GM18861 (cell line): ENCODE measurements at regions not wholly inside any gene's neighbourhood (a gene's known extent, or its start where the extent isn't known, plus 50 kb on each side); places are given as distances from the start of the nearest gene placed in this dataset.
"Not testable (repeated sequence)": the region's sequence is repeated elsewhere in the genome, so short reads cannot be mapped to it uniquely, and the experiment has no call there.

Source experiments
- ATAC-seq: cut with Tn5 transposase; IDR thresholded peaks from one replicate; pipeline ENCODE4 v1.9.1; 2021; ENCODE audit not compliant: unreplicated experiment

DNA sequence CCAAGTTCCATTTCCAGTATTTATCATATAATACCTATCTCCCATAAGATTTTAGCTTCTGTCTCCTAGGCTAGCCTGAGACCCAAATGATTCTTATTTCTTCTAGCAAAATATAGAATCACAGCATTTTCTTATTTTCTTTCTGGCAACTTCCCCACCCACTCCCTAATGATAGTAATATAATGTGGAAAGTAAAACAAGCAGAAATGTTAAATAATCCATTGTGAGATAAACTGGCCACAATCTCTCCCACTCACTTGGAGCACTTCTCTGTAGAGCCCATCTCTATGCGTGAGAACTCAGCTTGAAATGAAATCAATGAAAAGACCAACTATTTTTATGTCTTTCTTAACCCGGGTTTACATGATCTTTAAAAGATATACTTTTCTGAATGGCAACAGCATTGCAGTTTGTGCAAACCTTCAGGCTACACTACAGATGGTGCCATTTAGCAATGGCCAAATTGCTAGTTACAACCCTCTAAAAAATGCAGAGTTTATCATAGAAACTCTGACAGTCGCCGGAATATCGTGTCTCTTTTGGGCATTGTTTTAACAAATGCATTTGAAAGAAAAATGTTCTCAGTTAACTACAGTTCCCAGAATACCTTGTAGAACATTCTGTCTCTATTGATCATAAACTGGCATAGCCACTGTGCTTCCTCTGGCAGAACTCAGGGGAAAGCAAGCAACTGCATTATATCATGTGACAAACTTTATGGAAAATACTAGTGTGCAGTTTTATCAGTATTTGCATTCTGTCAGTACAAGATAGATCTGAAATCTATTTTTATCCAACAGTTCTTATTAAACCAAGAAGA lies 1407.4 kb upstream of the ZEB2 start:
- ATAC-seq, result no peak

DNA sequence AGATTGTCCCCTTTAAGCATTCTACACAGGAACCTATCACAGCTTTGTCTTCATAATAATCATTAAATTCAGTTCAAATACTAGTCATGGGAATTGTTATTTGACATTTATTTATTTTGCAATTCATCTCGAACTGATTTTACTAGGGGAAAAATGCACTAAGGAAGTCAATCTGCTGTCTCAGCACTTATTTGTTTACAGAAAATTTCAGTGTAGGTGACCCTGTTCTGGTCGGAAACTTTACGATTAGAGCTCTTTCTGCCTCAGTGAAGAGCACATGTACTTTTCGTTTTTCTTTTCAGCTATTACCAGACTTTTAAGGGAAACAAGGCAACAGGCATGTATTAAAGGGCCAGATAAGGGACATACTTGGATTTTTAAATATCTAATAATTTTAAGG lies 1405.7 kb upstream of the ZEB2 start:
- ATAC-seq, result no peak

DNA sequence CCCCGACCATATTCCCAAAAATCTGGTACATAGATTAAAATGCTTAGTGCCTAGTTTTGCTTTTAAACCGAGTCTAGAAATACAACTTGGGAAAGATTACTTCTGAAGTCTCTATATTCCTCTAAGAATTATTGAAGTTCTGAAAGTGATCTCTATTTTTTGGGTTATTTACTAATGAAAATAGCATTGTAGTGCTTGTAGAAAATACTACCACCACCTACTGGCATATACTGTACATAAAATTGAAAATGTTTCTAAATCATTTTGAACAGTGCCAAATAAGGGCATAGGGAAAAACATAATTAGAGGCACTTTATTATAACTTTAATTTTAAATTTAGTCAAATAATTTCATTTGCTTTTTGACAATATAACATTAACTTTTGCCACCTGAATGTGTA lies 1399.6 kb upstream of the ZEB2 start:
- no peak for ATAC-seq

DNA sequence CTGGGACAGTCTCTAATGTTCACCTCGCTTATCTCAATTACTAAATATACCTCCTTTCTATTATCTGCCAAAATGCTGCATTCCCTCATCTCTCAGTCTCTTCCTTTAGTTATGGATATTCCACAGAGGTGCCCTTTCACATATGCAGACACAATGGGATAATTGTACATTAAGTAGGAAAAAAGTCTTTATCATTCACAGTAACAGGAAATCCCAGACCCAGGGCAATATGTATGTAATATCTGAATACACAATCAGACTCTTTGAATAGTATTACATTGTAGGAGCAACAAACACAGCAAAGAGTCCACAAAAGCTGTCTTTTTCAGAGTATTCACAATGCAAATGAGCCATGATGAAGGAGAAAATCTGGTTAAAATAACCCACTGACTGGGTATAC lies 1399.0 kb upstream of the ZEB2 start:
- ATAC-seq, result no peak

DNA sequence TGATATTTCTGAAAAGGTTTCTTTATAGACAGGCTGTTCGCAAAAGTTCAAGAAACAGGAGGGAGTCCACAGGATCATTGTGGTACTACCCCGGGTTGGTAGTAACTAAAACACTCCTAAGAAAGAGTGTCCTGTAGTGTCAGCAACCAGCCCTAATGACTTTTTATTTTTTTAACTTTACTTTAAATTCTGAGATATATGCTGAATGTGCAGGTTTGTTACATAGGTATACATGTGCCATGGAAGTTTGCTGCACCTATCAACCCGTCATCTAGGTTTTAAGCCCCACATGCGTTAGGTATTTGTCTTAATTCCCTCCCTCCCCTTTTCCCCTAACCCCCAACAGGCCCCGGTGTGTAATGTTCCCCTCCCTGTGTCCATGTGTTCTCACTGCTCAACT lies 1396.9 kb upstream of the ZEB2 start:
- ATAC-seq, result no peak

DNA sequence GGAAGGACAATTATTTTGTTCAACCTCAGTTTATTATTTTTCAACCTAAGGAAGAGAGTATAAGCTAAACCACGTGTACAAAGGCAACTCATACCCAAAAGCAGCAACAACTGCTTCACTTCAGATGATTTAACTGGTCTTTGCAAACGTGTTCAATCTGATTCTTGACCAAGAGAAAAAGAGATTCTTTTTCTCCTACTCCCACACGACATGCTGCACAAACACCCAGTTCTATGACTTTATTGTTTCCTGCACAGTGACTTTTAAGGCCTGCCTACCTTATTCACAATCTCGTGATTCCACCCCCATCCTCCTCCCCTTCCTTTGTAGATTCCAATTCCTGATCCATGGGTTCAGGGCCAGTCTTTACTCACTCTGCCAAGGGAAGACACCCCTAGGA lies 1394.8 kb upstream of the ZEB2 start:
- no peak for ATAC-seq

DNA sequence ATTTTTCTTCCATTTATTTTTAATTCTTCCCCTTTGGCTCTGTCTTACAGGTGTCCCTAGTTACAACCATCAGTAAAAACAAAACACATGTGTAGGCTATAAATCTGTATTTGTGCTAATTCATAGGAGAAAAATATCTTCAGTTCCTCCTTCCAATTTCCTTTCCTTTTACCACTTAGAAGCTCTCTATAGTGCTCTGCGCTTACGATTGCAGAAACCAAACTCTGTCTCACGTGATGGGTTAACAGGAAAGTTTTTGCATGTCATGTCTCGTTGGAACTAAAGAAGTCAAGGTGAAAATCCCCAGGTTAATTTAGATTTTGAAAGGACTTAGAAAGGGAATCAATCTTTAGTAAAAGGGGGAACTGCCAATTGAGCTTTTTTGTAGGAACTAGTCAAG lies 1390.5 kb upstream of the ZEB2 start:
- peak; percentile 58 for ATAC-seq

DNA sequence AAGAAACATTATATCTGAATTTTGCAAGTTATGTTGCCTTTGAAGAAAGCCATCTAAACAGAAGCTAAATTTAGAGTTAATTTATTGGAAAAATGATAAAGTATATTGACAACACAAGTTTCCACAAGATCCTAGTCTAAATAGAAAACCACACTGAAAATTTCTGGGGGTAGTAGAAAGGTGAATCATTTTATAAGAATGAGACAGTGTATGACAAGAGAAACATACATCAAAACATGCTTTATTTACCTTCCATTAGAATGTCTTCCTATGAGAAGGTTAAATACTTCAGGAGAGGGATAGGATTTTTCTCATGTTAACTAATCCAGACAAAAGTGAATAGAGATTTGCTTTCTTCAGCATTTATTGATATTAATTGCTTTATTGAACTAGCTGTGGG lies 1389.8 kb upstream of the ZEB2 start:
- no peak for ATAC-seq

DNA sequence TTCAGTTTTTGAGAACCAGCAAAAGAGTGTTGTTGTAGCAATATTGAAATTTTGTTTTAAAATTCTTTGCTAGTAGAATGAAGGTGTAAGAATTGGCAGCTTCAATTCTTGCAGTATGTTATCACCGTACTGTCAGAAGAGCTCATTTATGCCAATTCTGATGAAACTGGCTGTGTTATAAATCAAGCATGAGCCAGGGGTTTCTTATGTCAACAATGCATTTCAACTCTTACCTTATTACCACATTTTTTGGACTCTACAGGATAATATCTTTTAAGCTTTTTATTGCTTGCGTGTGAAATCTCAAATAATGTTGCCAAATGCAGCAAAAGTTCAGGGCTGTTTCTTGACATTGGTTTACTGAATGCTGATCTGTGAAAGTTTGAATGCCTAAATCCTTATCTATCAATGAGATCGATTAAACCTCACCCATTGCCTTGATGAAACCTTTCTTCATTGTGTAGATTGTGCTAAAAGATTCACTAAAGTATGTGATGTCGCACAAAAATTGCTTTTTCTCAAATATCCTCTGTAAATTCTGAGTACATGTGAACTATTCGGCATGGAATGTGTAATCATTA lies 1389.3 kb upstream of the ZEB2 start:
- ATAC-seq, result no peak

DNA sequence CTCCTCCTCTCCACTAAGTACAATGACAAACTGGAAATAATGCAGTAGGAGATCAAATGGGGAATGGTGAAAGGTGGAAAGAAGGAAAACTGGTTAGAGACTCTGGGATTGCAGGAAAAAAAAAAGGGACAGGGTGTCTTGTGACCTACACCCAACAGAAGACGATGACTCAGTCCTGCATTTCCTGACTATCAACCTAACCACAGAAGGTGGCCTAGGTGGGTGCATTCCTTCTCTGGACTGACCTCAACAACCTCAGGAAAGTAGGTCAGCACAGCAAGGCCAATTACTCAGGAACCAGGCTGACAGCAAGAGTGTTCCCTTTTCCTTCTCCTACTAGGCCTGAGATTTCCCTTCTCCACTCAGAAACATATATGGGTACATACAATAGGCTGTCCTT lies 1386.4 kb upstream of the ZEB2 start:
- ATAC-seq, result no peak

DNA sequence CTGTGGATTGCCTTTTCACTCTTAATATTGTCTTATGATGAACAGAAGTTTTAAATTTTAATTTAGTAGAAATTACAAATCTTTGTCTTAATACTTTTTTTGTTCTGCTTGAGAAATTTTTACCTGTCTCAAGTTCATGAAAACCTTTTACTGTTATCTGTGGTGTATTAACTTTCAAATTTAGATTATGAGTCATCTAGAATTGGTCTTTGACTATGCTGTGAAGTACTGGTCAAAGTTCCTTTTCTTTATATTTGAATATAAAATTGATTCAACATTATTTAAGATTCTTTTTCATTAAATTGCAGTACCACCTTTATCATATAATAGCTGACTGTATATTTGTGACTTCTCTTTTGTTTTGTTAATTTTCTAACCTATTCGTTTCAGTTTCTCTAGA lies 1385.5 kb upstream of the ZEB2 start:
- no peak for ATAC-seq

DNA sequence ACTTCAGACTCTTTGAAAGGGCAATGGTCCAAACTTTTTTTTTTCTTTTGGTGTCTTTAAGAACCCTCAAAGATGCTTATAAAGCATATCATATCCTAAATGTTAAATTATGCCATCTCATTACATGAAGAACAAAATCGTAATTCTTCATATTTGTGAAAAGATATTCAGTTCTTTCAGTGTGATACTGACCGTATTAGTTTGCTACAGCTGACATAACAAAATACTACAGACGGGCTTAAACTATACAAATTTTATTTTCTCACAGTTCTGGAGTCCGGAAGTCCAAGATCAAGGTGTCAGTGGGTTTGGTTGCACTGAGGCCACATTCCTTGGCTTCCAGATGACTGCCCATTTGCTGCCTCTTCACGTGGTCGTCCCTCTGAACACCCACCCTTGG lies 1377.2 kb upstream of the ZEB2 start:
- no peak for ATAC-seq

DNA sequence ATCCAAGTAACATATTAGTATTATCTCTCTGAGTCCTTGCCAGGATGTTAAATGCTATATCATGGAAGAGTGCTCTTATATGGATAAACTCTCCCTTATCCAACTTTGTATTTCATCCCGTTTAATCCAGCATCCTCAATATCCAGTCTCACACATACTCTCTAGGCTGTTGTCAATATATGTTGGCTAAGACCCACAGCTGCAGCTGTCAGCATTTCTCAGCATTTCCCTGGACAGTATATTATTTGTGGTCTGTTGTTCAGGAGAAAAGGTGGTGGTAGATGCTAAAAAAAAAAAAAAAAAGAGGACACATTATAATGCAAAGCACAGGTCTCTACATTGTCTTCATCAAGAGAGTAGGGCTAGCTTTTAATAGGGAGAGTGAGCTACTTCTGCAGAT lies 1368.0 kb upstream of the ZEB2 start:
- ATAC-seq, result no peak

DNA sequence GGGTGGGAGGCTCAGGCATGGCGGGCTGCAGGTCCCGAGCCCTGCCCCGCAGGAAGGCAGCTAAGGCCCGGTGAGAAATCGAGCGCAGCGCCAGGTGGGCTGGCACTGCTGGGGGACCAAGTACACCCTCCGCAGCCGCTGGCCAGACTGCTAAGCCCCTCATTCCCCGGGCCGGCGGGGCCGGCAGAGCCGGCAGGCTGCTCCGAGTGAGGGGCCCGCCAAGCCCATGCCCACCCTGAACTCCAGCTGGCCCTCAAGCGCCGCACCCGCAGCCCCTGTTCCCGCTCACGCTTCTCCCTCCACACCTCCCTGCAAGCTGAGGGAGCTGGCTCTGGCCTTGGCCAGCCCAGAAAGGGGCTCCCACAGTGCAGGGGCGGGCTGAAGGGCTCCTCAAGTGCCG lies 1361.1 kb upstream of the ZEB2 start:
- not testable (repeated sequence) for ATAC-seq

DNA sequence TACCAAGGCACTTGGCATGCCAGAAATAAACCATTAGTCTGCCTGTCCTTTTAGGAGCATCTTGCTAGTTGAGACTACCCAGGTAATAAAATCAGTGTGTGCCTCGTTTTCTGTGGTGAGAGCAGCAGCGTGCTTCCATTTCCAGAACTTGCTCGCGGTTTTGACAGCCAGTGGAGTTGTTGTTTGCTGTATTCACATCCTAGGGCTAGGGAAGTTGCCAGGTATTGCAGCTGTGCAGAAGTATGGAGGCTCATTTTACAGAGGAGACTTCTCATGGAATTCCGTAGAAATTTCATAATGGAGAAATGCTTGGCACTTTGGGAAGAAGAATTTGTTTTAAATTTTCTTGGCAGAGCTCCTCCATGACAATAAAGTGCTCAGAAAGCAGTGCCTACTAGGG lies 1355.1 kb upstream of the ZEB2 start:
- no peak for ATAC-seq

DNA sequence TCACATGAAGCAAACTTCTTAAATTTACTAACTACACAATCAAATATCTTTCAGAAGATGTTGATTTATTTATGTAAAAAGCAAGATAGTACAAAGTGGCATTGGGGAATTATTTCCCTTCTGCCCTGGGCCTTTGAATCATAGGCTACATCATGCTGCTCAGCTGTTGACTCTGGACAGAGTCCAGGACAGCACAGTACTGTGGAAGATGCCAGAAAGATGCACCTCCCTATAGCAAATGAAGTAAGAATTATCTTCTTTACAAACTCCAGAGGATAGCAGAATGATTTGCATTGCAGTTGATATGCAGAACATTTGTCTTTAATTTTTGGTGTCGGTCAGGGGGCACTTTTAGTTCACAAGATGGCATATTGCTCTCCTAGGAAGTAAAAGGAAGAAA lies 1354.5 kb upstream of the ZEB2 start:
- ATAC-seq, result no peak

DNA sequence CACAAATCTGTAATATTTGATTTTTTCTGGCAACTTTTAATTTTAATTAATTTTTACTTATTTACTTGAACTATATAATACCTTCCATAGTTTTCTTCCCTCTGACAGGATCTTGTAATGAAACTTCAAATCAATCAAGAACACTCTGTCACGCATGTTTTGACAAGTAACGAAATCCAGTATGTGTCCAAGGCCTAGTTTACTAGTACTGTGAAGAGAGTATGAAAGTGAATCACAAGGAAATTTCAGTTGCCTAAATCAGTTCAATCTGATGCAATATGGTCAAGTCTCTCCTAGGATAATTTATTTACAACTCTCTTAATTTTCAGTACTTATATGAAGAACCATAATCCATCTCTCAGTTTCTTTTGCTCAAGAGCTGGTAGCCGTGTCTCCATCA lies 1344.6 kb upstream of the ZEB2 start:
- ATAC-seq, result no peak

DNA sequence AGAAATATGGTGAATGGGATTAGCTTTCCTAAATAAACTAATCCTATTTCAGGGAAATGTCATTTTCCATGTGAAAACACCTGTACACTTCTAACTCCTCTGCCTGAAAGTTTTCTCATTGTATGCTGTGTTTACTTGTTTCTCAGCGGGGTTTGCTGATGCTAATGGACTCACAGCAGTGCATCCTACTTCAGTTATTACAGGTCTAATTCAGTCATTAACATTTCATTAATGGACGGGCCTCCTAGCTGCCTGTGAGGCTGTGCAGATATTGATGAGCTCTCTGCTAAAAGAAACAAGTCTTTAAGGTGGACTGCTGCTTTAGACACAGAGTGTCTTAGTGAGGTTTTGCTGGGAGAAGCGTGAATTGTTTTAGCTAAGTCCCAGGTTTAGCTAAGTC lies 1342.0 kb upstream of the ZEB2 start:
- no peak for ATAC-seq

DNA sequence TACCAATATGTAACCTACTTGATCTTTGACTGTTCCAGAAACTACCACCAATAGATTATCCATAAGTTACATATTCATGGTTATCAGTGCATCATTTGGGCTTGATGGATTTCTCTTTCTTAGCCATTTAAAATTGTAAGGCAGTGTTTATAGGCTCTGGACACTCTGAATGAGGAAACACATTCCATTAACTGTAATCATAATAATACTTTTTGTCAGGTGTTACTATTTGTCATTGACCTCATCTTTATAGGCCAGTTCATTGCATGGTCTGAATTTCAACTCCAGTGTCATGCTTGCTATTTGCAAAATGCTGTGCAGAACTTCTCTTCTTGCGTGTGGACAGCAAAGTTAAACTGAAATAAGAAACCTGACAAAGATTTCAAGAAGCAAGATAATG lies 1340.2 kb upstream of the ZEB2 start:
- no peak for ATAC-seq

DNA sequence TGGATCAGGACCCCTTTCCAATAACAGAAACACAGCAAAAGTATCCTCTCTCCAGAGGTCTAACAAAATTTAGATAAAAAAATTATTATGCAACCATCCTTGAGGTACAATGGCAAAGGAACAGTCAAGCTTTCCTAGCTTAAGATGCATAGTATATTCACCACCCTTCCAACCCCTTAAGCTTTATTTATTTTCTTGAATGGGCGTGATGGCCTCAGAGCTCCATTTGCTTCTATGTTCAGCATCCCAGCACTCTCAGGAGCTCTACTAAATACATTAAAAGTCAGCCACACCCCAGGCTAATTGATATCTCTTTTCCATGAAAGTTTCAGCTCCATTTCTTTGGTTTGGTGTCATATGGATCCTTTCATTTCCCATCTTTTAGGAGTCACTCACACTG lies 1335.2 kb upstream of the ZEB2 start:
- no peak for ATAC-seq

DNA sequence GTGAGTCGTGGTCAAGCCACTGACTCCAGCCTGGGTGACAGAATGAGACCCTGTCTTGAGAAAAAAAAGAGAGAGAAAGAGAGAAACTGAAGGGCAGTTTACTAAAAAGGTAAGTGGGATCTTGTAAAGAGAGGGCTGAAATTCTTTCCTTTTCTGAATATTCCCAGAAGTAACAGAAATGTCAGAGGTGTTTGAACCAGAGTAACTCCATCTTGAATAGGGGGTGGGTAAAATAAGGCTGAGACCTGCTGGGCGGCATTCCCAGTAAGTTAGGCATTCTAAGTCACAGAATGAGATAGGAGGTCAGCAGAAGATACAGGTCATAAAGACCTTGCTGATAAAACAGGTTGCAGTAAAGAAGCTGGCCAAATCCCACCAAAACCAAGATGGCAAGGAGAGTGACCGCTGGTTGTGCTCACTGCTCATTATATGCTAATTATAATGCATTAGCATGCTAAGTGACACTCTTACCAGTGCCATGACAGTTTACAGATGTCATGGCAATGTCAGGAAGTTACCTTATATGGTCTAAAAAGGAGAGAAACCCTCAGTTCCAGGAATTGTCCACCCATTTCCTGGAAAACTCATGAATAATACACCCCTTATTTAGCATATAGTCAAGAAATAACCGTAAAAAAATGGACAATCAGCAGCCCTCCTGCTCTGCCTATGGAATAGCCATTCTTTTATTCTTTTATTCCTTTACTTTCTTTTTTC lies 1334.3 kb upstream of the ZEB2 start:
- ATAC-seq, result no peak

DNA sequence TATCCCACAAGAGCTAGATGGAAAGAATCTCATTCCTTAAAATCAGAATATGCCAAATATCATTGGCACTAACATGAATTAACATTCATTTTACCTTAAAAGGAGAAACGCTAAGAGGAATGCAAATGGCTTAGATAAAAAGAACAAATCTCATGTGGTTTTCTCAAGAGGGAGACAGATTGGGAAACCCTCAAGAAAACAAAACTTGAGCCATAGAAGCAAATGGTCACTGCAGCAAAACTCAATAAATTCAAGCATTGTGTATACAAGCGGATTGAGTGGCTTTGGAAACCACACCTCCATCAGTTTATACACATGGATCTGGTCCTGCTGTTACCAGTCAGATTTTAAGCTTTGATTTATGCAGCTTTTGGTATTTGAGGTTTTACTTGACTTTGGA lies 1331.8 kb upstream of the ZEB2 start:
- no peak for ATAC-seq
